ENCODE measurements at regions not wholly inside any gene's neighbourhood (a gene's known extent, or its start where the extent isn't known, plus 50 kb on each side); places are given as distances from the start of the nearest gene placed in this dataset.

DNA sequence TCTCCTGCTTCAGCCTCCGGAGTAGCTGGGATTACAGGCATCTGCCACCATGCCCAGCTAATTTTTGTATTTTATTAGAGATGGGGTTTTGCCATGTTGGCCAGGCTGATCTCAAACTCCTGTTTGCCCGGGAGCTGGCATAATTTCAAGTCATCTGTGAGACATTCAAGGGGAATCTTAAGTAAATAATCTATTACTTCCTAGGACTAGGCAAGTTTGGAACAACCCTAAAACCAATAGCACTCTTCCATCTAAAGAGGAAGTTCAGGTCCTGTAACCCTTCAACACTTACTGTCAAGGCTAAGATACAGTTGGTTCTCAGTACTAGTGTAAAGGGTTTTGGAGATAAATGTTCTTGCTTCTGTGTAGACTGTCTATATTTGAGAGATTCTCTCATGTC is 267.8 kb upstream of the IRAK1BP1 start:
- TF ChIP-seq CTCF (conservative IDR thresholded peaks at IDR 0.05; ENCODE audit: low read depth in 2 of 2) (no peak), POLR2AphosphoS5 (IDR thresholded peaks at IDR 0.05; ENCODE audit: low read depth) (no peak), EZH2 (IDR thresholded peaks at IDR 0.05; ENCODE audit: low read depth, unreplicated experiment) (no peak), JUNB (IDR thresholded peaks at IDR 0.05; ENCODE audit: unreplicated experiment) (no peak), EZH2phosphoT487 (IDR thresholded peaks at IDR 0.05; ENCODE audit: unreplicated experiment) (no peak)
- TF ChIP-seq, protein P1, sequence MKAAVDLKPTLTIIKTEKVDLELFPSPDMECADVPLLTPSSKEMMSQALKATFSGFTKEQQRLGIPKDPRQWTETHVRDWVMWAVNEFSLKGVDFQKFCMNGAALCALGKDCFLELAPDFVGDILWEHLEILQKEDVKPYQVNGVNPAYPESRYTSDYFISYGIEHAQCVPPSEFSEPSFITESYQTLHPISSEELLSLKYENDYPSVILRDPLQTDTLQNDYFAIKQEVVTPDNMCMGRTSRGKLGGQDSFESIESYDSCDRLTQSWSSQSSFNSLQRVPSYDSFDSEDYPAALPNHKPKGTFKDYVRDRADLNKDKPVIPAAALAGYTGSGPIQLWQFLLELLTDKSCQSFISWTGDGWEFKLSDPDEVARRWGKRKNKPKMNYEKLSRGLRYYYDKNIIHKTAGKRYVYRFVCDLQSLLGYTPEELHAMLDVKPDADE (IDR thresholded peaks at IDR 0.05), result no peak

All from GM23338 (cell line).